ENCODE measurements at regions not wholly inside any gene's neighbourhood (a gene's known extent, or its start where the extent isn't known, plus 50 kb on each side); places are given as distances from the start of the nearest gene placed in this dataset.

GRCh38 chr6:80988286-80988685 is 764.2 kb downstream of the TENT5A start:
- TF ChIP-seq CTCF (IDR thresholded peaks at IDR 0.05; ENCODE audit: insufficient read depth, low read length), result no peak
- TF ChIP-seq POLR2AphosphoS5 (IDR thresholded peaks at IDR 0.05; ENCODE audit: low read depth), result no peak
- TF ChIP-seq GABPA (IDR thresholded peaks at IDR 0.05; ENCODE audit: low read depth), result no peak
- TF ChIP-seq SPI1 (IDR thresholded peaks at IDR 0.05; ENCODE audit: borderline replicate concordance, low read depth), result no peak
- no peak for TF ChIP-seq REST (IDR thresholded peaks at IDR 0.05; ENCODE audit: insufficient replicate concordance, low read depth)

Data from HL-60 (cell line).